Kidney (tissue), 13 donors: ENCODE measurements at regions not wholly inside any gene's neighbourhood (a gene's known extent, or its start where the extent isn't known, plus 50 kb on each side); places are given as distances from the start of the nearest gene placed in this dataset.

Experiments used
- DNase-seq, 5 donors: peaks; one replicate each; pipeline ENCODE4 v3.0.0-alpha.2; 2013 to 2020
- FAIRE-seq: peaks from 2 replicates; lab custom pipeline; 2012; peaks lifted over from hg19 to GRCh38; lab: Jason Lieb, UNC
- H3K27ac ChIP-seq, 2 donors: one replicate each; pipeline ENCODE4 v1.7.0; 2013; ENCODE audit warnings: low read depth in 2 of 2, low read length in 2 of 2, inconsistent platforms in 1 of 2
- H3K27me3 ChIP-seq: one replicate; pipeline ENCODE4 v1.7.1; 2013; ENCODE audit warnings: low read length, inconsistent platforms; ENCODE audit not compliant: control insufficient read depth, insufficient read depth
- H3K36me3 ChIP-seq, 3 donors: one replicate each; pipeline versions ENCODE4 v1.7.0 to v1.7.1; 2013; ENCODE audit warnings: low read length in 3 of 3, control low read depth in 1 of 3, inconsistent platforms in 1 of 3; ENCODE audit not compliant: insufficient read depth in 3 of 3, control insufficient read depth in 2 of 3
- H3K4me1 ChIP-seq, 3 donors: one replicate each; pipeline versions ENCODE4 v1.7.0 to v1.7.1; 2013; ENCODE audit warnings: low read length in 3 of 3, inconsistent platforms in 1 of 3, low read depth in 1 of 3; ENCODE audit not compliant: control insufficient read depth in 2 of 3, insufficient read depth in 2 of 3
- H3K4me3 ChIP-seq, 3 donors: one replicate each; pipeline versions ENCODE4 v1.7.0 to v1.8.1; 2013; ENCODE audit warnings: low read length in 3 of 3, control low read depth in 1 of 3, inconsistent platforms in 1 of 3
- H3K9ac ChIP-seq, 3 donors: one replicate each; pipeline versions ENCODE4 v1.7.0 to v1.7.1; 2013; ENCODE audit warnings: low read length in 3 of 3, control low read depth in 1 of 3, inconsistent platforms in 1 of 3
- H3K9me3 ChIP-seq, 3 donors: one replicate each; pipeline versions ENCODE4 v1.7.0 to v1.7.1; 2013; ENCODE audit warnings: low read length in 3 of 3, control low read depth in 1 of 3, inconsistent platforms in 1 of 3; ENCODE audit not compliant: control insufficient read depth in 2 of 3, insufficient read depth in 1 of 3
- CTCF ChIP-seq: IDR thresholded peaks from 3 replicates; pipeline ENCODE4 v1.5.1; 2012; ENCODE audit warnings: mild to moderate bottlenecking, moderate library complexity, borderline replicate concordance; ENCODE audit not compliant: insufficient read depth; ENCODE audit errors: extremely low read depth
- intact Hi-C: fragments of 100-400 bp; cut with DNase I; formaldehyde crosslinking; loops from one replicate; pipeline ENCODE4 v1.11.1; 2022
- donor health status: control.
- donor health status: control.
- donor health status: control.
- donor health status: control.
- donor health status: control.
- donor health status: DM: yes; HTN: yes; CAD: no.
- donor health status: Normal renal cell carcinoma (clear cell type).

- H3K36me3 ChIP-seq: no peaks in the 10 kb centered on the region
- no peak overlapping the region for H3K27ac ChIP-seq
- no peak for DNase-seq
- intact Hi-C loops: no loop called here
- H3K4me1 ChIP-seq: no peaks in the 10 kb centered on the region
- no peak overlapping the region for H3K4me3 ChIP-seq
- no peaks in the 10 kb centered on the region for H3K27me3 ChIP-seq
- no peak overlapping the region for H3K9ac ChIP-seq
- no peak for FAIRE-seq
- H3K9me3 ChIP-seq: no peaks in the 10 kb centered on the region
- TF ChIP-seq CTCF: no peak
These were observed 380.3 kb upstream of the SPHKAP start for GRCh38 chr2:228561816-228562215.

- FAIRE-seq: no peak
- intact Hi-C loops: no loop called here
These were observed 378.4 kb upstream of the SPHKAP start for GRCh38 chr2:228559774-228560415.

GRCh38 chr2:228556717-228557116 is 375.2 kb upstream of the SPHKAP start:
- Histone ChIP-seq H3K27me3 (no peaks in the 10 kb centered on the region), H3K9ac (no peak overlapping the region), H3K9me3 (no peaks in the 10 kb centered on the region), H3K36me3 (no peaks in the 10 kb centered on the region), H3K27ac (no peak overlapping the region), H3K4me1 (no peaks in the 10 kb centered on the region), H3K4me3 (no peak overlapping the region)
- intact Hi-C loops: no loop called here
- no peak for TF ChIP-seq CTCF
- DNase-seq (no peak), FAIRE-seq (no peak)

More at GRCh38 chr2:228559774-228560415, 378.4 kb upstream of the SPHKAP start:
- no peak overlapping the region for H3K27ac ChIP-seq
- TF ChIP-seq CTCF: no peak
- H3K9me3 ChIP-seq: no peaks in the 10 kb centered on the region
- no peaks in the 10 kb centered on the region for H3K4me1 ChIP-seq
- H3K27me3 ChIP-seq: no peaks in the 10 kb centered on the region
- no peak overlapping the region for H3K4me3 ChIP-seq
- no peaks in the 10 kb centered on the region for H3K36me3 ChIP-seq
- DNase-seq: no peak
- no peak overlapping the region for H3K9ac ChIP-seq

- Histone ChIP-seq H3K4me1 (no peaks in the 10 kb centered on the region), H3K36me3 (no peaks in the 10 kb centered on the region), H3K27me3 (no peaks in the 10 kb centered on the region), H3K9me3 (no peaks in the 10 kb centered on the region), H3K27ac (no peak overlapping the region), H3K4me3 (no peak overlapping the region), H3K9ac (no peak overlapping the region)
- DNase-seq: no peak
- no peak for FAIRE-seq
- TF ChIP-seq CTCF: no peak
- intact Hi-C loops: no loop called here
These were observed 368.0 kb upstream of the SPHKAP start for GRCh38 chr2:228549441-228550007.
